ENCODE measurements at regions not wholly inside any gene's neighbourhood (a gene's known extent, or its start where the extent isn't known, plus 50 kb on each side); places are given as distances from the start of the nearest gene placed in this dataset.

DNA sequence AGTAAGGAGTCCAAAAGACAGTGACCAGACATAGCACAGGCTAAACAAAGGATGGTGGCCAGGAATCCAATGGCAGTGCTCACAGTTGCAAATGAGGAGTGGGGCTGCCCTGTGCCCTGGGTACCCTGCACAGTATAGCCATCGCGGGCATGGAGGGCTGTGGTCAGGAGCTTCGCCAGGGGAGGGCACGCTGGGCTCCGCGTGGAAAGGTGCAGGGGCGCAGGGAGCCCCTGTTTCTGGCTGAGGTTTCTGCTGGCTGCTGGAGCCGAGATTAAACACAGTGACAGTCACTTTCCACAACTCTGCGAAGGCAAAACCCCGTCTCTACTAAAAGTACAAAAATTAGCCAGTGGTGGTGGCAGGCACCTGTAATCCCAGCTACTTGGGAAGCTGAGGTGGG lies 194.7 kb downstream of the GALR1 start:
- DNase-seq (ENCODE audit: low read depth in 2 of 2): no peak

DNA sequence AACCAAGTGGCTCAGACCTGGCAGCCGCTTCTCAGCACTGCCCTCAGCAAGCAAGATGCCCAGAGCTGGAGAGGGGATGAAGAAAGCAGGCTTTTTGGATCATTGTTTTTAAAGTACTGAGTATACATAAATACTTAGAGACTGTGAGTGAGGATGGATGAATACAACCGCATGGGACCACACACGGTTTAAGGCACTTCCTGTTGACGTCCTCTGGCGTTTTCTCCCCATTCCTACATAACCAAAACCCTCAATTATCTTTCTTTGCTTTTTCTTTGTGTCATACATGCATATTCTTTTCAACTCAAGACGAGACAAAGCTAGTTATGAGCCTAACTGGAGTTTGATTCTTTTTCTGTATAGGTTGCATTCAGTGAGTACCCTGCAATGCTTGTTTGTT lies 198.4 kb downstream of the GALR1 start:
- DNase-seq (ENCODE audit: low read depth in 2 of 2): no peak

- no peak for DNase-seq (ENCODE audit: low read depth in 2 of 2)
Observed at GRCh38 chr18:77455004-77455403, 205.4 kb downstream of the GALR1 start.

GRCh38 chr18:77457681-77458080 lies 208.0 kb downstream of the GALR1 start:
- no peak for DNase-seq (ENCODE audit: low read depth in 2 of 2)

- no peak for DNase-seq (ENCODE audit: low read depth in 2 of 2)
Observed at GRCh38 chr18:77461062-77461688, 211.5 kb downstream of the GALR1 start.

DNA sequence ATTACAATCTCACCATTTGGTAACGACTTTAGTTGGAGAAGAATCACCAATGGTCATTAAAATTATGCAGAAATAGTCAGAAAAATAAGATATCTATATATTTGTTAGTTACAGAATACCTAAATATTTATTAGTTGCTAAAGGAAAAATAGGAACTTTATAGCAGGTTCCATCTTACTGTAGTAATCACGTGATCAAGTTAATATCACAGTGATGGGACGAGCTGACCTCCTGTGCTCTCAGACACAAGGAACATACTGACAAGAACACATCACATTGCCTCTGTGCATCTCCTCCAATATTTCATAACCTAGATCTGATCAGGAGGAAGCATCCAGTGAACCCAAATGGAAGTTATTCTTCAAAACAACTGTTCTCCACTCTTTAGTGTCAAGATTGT lies 215.3 kb downstream of the GALR1 start:
- no peak for DNase-seq (ENCODE audit: low read depth in 2 of 2)

GRCh38 chr18:77466890-77467289 lies 217.2 kb downstream of the GALR1 start:
- DNase-seq (ENCODE audit: low read depth in 2 of 2): no peak

GRCh38 chr18:77469131-77469530 lies 219.5 kb downstream of the GALR1 start:
- no peak for DNase-seq (ENCODE audit: low read depth in 2 of 2)

DNA sequence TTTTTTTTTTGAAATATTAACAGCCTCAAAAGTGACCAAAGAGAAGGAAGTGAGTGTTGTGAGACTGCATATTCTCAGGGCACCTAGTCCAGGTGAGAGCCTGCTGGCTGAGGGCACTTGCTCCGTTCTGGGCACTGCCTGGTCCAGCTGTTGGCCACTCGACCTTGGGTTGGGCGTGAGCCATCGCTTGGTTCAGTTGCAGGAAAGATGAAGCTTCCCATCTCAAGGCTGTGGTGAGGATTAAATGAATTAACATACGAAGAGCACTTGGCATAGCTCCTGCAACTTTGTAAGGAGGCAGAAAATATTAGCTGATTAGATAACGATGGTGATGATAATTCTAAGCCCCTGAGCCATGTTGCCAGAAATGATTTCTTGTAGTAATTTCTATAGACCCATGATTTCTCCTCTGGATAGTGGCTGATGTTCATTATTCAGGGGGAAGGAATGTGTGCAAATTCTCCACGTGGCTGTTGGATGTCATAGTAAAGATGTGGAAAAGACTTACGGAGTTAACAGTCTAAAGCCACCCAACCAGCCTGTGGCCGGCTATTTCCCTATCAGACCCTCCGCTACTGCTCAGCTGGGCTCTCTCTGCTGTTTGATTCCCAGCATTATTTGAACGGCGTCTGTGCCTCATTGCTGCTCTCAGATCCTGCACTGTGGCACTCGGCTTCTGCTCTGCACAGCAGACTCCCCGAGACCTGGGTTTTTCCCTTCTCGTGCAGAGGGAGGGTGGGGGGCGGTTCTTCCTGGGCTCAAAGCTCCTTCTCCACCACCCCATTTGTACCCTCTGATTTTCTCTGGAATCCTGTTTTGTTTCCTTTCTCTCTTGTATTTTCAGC lies 221.1 kb downstream of the GALR1 start:
- DNase-seq (ENCODE audit: low read depth in 2 of 2): no peak

GRCh38 chr18:77472509-77472908 lies 222.9 kb downstream of the GALR1 start:
- no peak for DNase-seq (ENCODE audit: low read depth in 2 of 2)

GRCh38 chr18:77478646-77479442 lies 229.2 kb downstream of the GALR1 start:
- DNase-seq (ENCODE audit: low read depth in 2 of 2): no peak

DNA sequence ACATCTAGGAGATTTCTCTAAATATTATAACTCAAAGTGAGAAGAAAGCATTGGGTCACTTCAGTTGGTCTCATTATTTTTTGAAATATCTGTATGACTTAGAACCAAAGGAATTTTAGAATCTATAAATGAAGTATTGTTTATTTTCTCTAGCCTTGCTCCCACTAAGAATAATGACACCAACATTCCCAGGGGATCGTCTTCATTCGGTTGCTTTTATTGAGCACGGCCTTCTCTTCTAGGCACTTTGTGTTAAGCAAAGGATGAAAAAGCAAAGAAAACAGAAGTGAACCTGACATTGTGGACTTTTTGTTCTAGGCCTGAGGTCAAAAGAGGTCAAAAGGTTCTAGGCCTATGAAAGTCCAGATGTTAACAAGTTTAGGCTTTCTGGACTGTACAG lies 231.9 kb downstream of the GALR1 start:
- no peak for DNase-seq (ENCODE audit: low read depth in 2 of 2)

DNA sequence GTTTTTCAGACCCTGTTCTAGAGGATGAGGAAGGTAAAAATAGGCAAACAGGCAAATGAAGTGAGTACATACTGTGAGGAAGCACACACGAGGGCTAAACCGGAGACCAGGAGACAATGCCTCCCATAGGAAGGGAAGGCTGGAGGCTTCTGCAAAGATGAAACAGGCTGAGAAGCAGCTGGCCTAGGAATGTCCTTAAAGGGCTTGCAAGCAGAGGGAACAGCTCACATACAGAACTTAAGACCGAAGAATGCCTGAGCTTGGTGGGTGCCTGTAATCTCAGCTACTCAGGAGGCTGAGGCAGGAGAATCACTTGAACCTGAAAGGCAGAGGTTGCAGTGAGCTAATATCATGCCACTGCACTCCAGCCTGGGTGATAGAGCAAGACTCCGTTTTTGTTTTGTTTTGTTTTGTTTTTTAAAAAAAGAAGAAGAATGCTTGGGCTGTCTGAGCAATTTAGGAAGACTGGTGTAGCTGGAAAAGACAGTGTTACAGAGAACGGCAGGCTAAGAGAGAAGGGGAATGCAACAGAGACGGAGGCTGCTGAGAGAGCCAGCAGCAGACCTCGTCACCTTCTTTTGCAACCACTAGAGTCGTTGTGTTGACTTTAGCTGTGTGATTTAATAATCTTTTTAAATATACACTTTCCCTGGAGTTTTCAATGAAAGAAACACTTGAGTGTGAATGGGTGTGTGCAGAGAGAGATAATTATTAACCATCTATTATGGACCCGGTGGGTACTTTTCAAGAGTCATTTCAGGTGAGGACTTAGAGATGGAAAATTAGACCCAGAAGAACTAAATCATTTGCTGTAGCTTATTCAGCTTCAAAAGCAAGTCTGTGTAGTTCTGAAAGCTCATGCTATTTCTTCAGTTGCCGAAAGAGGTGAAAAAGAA lies 232.8 kb downstream of the GALR1 start:
- DNase-seq (ENCODE audit: low read depth in 2 of 2): no peak

DNA sequence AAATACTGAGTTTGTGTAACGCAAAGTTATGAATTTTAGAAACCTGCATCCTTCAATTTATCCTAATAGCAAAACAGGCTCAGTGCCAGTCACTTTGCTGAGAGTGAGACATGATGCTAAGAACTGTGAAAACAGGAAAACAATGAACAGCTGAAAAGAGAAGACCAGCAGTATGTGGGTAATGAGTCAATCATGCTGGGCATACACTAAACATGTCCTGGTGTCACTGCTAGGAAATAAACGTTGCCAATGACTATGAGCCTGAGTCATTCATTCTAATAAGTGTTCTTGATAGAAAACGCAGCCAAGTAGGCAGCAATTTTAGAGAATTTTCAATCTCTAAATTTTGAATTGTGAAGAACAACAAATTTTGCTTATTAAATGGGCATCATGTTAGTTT lies 237.3 kb downstream of the GALR1 start:
- DNase-seq (ENCODE audit: low read depth in 2 of 2): no peak

DNA sequence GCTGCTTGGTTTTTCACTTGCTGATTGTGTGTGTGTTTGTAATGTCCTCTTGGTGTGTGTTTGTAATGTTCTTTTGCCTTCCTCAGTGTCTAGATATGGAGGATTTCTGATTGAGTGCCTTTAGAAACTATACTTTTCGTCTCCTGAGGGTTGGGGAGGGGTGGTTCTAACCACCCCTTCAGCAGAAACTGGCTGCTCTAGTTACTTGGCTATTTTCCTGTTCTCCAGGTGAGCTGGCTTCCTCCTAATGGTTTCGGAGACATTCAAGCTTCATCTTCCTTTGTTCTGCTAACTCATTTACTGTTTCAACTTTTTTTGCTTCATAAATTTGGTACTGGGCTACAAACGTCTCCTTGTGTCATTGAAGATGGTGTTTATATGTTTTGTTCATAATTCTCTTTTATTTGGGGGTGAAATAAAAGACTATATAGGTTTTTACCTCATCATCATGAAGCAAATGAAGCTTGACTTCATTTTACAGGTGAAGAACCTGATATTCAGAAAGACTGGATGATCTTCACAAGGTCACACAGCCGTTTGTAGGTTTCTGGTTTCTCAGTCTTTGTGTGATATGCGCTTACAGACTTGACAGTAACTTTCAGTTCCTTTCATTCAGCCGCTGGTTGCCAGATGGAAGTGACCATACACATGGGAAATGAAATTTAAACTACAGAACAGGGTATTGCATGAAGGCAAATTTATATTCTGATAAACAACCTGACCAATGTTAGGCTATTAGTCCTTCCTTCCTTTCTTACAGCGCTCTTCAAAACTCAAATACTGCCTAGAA lies 238.5 kb downstream of the GALR1 start:
- DNase-seq (ENCODE audit: low read depth in 2 of 2): no peak

GRCh38 chr18:77495079-77495478 lies 245.4 kb downstream of the GALR1 start:
- DNase-seq (ENCODE audit: low read depth in 2 of 2): no peak

- no peak for DNase-seq (ENCODE audit: low read depth in 2 of 2)
Observed at GRCh38 chr18:77495982-77496690, 246.5 kb downstream of the GALR1 start.

DNA sequence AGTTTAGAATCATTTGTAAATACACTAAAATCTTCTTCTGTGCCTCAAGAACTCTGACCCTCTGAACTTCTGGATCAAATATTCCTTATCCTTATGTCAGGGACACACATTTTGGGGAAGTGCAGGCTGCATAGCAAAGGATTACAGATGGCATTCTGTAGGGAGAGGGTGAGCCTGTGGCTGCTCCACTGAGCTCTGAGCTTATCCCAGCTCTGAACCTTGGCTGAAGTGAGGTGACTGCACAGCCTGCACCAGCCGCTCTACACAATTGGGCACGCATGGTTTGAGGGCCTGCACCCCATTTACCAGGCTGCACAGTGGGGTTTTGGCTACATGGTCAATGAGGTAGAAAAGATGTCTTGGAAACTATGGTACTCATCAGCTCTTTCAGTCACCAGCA lies 251.6 kb downstream of the GALR1 start:
- DNase-seq (ENCODE audit: low read depth in 2 of 2): no peak

- no peak for DNase-seq (ENCODE audit: low read depth in 2 of 2)
Observed at GRCh38 chr18:77505499-77505898, 255.9 kb downstream of the GALR1 start.

DNA sequence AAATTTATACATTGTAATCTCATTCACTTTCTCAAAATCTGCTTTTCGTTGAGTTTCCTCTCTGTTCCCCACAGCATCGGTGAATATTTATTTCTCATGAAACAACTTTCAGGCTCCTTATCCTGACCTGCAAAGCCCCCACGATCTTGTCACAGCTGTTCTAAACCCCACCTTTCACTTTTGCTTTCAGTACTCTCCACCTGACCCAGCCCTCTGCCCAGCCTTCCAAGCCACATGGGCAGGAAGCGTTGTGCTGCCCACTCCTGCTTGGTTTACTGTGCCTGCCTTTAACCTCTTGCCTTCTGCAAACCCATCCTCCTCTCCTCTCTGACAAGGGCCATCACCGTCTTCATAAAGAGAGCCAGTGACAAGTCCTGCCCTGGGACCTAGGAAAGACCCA lies 262.5 kb downstream of the GALR1 start:
- no peak for DNase-seq (ENCODE audit: low read depth in 2 of 2)

Measured in stimulated activated CD8-positive, alpha-beta memory T cell treated with anti-CD3 and anti-CD28 coated beads, Interleukin-7, amount 100 ng/mL, for 4 hours (primary cell).